ENCODE measurements at regions not wholly inside any gene's neighbourhood (a gene's known extent, or its start where the extent isn't known, plus 50 kb on each side); places are given as distances from the start of the nearest gene placed in this dataset.

GRCh38 chr5:14988223-14988622 lies 116.6 kb upstream of the ANKH start:
- no peak for DNase-seq
- Histone ChIP-seq H3K36me3 (no peaks in the 10 kb centered on the region), H3K9me3 (no peaks in the 10 kb centered on the region), H3K27ac (no peak overlapping the region), H3K4me3 (no peak overlapping the region), H3K4me1 (no peaks in the 10 kb centered on the region), H3K27me3 (no peaks in the 10 kb centered on the region)
- no peak for TF ChIP-seq CTCF (IDR thresholded peaks at IDR 0.05)
- TF ChIP-seq POLR2A (IDR thresholded peaks at IDR 0.05): no peak
- intact Hi-C loops (cut with DNase I; ENCODE audit: low total_unique reads): no loop called here

GRCh38 chr5:14986413-14986812 lies 114.8 kb upstream of the ANKH start:
- H3K27ac ChIP-seq: no peak overlapping the region
- no peak for TF ChIP-seq CTCF (IDR thresholded peaks at IDR 0.05)
- TF ChIP-seq POLR2A (IDR thresholded peaks at IDR 0.05): no peak
- H3K27me3 ChIP-seq: no peaks in the 10 kb centered on the region
- intact Hi-C loops (cut with DNase I; ENCODE audit: low total_unique reads): no loop called here
- DNase-seq: no peak
- no peaks in the 10 kb centered on the region for H3K9me3 ChIP-seq
- no peak overlapping the region for H3K4me3 ChIP-seq
- H3K4me1 ChIP-seq: no peaks in the 10 kb centered on the region
- H3K36me3 ChIP-seq: no peaks in the 10 kb centered on the region

GRCh38 chr5:14983666-14984441 lies 112.3 kb upstream of the ANKH start:
- Histone ChIP-seq H3K36me3 (no peaks in the 10 kb centered on the region), H3K4me3 (no peak overlapping the region), H3K27ac (no peak overlapping the region), H3K4me1 (no peaks in the 10 kb centered on the region), H3K9me3 (no peaks in the 10 kb centered on the region), H3K27me3 (no peaks in the 10 kb centered on the region)
- no peak for DNase-seq
- intact Hi-C loops (cut with DNase I; ENCODE audit: low total_unique reads): no loop called here
- no peak for TF ChIP-seq CTCF (IDR thresholded peaks at IDR 0.05)
- TF ChIP-seq POLR2A (IDR thresholded peaks at IDR 0.05): no peak

- TF ChIP-seq POLR2A (IDR thresholded peaks at IDR 0.05): no peak
- TF ChIP-seq CTCF (IDR thresholded peaks at IDR 0.05): no peak
- H3K9me3 ChIP-seq: no peaks in the 10 kb centered on the region
- intact Hi-C loops (cut with DNase I; ENCODE audit: low total_unique reads): no loop called here
- H3K4me3 ChIP-seq: no peak overlapping the region
- no peaks in the 10 kb centered on the region for H3K4me1 ChIP-seq
- H3K27me3 ChIP-seq: no peaks in the 10 kb centered on the region
- H3K27ac ChIP-seq: no peak overlapping the region
- no peak for DNase-seq
- no peaks in the 10 kb centered on the region for H3K36me3 ChIP-seq
These were observed 109.1 kb upstream of the ANKH start for GRCh38 chr5:14980698-14981097.

- Histone ChIP-seq H3K4me1 (no peaks in the 10 kb centered on the region), H3K4me3 (no peak overlapping the region), H3K27ac (no peak overlapping the region), H3K36me3 (no peaks in the 10 kb centered on the region), H3K9me3 (no peaks in the 10 kb centered on the region), H3K27me3 (no peaks in the 10 kb centered on the region)
- TF ChIP-seq POLR2A (IDR thresholded peaks at IDR 0.05): no peak
- TF ChIP-seq CTCF (IDR thresholded peaks at IDR 0.05): no peak
- no peak for DNase-seq
- intact Hi-C loops (cut with DNase I; ENCODE audit: low total_unique reads): no loop called here
These were observed 105.6 kb upstream of the ANKH start for GRCh38 chr5:14977058-14977685.

Data from uterus (tissue), 3 donors.